ENCODE measurements at regions not wholly inside any gene's neighbourhood (a gene's known extent, or its start where the extent isn't known, plus 50 kb on each side); places are given as distances from the start of the nearest gene placed in this dataset.

DNA sequence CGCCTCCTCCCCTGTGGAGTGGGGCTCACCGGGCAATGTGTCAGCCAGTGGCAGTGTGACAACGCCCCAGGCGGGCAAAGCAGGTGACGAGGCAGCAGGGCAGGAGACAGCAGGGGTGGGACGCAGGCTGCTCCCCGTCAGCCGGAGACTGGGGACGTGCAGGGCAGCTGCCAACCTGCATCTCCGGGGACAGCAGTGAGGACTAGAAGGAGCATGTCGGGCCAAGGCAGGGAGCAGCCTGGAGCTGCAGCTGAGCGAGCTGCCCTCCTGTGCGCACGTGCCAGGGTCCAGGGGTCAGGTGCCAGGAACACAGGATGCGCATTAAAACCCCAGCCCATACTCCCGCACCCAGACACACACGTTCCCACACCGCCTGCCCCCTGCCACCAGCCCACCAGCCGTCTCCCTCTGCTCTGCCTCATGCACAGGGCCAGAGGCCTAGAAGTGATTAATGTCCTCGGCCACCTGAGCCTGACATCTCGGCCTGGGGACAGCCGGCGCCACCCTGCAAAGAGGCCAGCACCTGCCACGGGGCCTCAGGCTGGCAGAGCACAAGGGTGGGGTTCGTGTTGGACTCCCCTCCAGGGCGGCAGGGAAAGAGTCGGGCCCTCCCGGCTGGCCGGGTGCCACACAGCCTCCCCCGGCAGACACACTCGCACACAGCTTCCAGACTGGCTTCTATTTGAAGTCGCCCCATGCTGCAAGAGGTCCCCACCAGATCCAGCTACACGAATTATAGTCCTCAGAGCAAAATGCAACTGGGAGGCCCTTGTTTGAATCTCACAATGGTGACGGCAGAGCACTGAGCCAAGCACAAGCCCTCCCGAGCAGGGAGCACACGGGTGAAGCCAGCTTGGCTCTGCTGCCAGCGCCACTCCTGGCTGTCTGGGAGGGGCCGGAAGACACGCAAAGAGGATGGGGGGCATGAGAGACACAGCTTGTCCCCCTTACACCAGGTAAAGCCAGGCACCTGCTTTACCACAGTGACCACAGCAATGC is 90.4 kb downstream of the RBFOX3 start:
- peak; percentile 46 for DNase-seq

DNA sequence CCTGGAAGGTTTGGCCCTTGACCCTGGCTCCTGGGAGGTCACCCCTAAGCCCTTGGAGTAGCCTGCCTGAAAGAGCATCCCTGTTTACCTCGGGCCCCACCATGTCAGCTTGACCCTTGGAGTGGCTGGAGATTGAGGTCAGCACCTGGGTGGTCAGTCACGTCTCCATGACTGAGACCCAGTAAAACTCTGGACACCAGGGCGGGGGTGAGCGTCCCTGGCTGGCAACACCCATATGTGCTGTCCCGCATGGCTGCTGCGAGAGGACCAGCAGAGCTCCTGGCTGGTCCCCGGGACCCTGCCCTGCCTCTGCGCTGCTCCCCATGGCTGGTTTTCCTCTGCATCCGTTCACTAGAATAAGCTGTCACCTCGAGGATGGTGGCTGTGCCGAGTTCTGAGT is 91.2 kb downstream of the RBFOX3 start:
- DNase-seq, result no peak

DNA sequence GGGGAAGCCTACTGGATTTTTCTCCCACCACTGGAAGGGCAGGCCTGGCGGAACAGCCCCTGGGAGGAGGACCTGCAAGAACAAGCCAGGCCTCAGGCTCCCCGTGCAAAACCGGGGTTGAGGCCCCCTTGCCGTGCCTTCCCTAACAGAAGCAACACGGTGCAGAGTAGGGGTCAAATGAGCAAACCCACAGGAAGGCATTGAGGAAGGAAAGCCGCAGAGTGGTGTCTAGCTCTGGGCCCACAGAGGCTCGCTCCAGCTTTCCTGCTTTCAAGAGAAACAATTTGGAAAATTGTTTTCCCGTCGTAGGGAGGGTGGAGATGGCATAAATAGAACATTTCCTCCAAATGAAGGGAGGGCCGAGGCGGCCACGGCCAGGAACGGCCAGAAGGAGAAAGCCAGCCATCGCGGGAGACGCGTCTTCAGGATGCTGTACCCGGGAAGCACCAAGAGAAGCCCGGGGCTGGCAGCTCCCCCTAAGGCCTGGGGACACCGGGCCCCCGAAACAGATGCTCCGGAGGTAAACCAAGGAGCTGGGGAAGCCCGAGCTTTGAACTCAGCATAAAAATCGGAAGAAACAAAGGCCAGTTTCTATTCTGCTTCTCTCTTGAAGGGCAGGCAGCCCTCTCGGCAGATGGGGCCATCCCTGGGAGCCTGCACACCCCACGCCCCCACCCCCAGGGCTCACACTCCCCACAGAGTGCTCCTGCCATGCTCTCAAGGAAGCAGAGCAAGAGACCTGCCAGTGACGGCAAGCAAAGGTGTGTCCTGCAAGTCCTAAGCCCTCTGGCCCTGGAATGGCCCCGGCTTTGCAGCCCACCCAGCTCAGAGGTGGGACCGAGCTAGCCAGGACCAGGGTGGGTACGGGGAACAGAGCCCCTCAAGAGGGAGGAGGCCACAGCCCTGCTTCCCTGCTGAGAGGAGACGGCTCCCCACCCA is 92.0 kb downstream of the RBFOX3 start:
- DNase-seq, result no peak

DNA sequence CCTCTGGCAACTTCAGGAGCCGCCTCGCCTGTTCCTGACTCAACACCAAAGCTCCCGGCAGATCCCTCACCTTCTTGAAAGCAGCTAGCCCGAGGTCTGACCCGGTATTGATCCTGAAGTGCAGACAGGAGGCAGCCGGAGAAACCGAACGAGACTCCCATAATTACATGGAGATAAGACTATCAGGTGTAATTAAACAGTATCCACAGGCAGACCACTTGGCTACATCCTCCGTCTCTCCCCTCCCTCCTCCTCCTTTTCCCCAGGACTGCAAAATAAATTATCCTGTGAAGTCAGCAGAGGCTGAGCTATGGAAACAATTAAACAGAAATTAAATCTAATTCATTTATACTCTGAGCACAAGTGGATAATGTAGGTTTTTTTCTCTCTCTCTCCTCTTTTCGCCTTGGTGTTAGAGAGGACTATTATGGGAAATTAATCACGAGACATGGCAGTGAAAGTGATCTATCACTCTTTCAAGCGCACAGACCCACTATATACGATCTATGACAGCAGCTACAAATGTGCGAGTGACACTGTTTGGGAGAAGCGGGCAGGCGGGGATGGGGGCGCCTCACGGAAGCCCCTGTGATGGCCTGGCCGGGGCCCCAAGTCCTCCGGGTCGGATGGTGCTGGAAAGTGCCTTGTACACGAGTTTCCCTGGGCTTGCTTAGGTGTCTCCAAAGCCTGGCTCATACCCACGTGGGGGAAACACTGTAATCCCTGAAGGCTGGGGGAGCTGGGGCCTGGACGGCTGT is 92.8 kb downstream of the RBFOX3 start:
- DNase-seq, result peak; percentile 24

DNA sequence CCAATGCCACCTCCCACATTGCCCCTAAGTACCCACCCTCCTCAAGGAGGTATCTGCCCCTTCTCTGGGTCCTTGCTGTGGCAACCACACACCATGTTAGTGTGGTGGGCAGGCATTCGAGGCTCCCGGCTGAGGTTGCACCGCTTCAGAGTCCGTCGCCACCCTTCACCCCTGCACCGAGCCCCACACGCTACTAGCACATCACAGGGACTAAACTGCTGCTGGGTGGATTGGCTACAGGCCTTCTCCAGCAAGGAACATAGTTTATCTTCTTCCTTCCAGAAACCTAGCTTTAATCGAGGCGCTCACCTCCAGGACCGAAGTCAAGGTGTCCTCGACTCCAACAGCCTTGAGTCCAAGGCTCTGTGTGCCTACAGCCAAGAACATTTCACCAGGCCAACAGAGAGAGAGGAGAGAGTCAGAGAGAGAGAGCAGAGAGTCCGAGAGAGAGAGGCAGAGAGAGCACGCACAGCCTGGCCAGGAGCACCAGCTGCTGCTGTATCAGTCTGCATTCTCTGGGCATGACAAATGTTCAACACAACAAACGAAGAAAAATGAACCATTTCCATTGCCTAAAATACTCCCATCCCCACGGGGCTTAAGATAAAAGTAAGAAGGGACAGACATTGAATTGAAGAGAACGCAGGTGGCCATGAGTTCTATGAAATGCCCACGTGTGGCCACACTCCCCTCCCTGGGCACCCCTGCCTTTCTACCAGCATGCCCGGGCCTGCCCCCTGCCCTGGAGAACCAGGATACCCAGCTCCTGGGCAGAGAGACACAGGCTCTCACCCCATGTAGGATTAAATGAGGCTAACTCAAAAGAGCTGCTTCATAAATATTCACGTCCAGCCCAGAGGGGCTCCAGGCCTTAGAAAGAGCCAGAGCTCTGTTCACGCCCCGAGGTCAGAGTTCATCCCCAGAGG is 94.9 kb downstream of the RBFOX3 start:
- peak; percentile 24 for DNase-seq

DNA sequence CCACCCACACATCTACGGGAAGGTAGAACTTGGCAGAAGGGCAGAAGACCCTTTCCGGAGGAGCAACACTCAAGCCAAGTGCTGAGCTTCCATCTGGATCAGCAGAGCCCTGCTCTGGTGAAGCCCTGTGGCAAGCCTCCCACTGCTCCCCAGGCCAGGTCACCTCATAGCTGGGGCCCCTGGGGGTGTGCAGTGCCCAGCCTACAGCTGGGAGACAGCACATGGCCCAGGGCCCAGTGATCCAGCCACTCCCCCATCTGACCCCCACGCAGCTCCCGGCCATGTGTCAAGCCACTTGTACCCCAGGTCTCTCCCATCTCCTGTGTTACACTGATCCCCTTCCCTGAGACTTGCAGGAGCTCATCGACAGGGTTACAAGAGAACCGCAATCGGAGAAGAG is 95.7 kb downstream of the RBFOX3 start:
- DNase-seq, result no peak

DNA sequence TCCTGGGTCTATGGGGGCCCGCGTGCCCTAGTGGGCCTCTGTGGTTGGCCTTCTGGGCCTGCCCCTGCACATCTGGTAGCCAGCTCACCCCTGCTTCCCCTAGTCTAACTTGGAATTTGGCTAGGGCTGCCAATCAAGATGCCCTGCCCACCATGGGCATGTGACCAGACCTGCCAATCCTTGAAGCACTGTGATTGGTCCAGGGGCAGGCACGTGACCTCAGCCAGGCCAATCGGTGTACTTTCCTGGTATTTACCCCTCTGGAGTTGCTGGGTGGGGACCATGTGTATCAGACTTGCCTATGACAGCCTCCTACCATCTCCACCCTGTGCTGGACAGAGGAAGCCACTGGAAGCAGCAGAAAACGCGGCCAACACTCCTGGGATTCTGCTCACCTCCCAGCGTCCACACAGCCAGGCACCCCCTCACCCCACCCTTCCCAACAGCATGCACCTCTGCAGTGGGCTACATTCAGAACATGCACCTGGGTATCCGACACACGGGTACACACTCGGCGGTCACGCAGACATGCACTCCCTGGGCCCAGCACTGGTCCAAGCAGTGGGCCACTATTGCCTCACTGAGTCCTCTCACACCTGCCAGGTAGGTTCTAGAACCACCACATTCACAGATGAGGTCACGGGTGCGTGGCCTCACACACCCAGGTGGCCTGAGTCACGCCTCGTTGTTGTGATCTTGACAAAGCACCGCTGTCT is 96.9 kb downstream of the RBFOX3 start:
- DNase-seq, result no peak

DNA sequence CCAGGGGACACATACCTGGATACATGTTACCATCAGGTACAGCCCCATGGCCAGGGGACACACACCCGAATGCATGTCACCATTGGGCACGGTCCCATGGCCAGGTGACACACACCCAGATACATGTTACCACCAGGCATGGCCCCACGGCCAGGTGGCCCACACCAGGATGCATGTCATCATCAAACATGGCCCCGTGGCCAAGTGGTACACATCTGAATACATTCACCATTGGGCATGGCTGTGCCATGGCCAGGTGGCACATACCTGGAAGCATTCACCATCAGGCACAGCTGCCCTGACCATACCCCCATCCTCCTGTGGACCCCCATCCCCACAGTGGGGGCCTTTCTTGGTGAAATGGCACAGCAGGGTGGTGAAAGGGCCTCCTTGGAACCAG is 97.6 kb downstream of the RBFOX3 start:
- no peak for DNase-seq

DNA sequence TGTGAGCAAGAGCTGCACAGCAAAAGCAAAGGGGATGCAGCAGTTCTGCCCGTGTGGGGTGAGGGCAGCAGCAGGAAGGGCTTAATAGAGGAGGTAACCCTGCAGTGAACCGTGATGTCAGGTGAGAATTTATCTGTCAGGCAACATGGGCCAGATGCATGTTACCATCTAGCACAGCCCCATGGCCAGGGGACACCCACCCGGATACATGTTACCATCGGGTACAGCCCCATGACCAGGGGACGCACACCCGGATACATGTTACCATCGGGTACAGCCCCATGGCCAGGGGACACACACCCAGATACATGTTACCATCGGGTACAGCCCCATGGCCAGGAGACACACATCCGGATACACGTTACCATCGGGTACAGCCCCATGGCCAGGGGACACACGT is 99.4 kb downstream of the RBFOX3 start:
- DNase-seq, result no peak

DNA sequence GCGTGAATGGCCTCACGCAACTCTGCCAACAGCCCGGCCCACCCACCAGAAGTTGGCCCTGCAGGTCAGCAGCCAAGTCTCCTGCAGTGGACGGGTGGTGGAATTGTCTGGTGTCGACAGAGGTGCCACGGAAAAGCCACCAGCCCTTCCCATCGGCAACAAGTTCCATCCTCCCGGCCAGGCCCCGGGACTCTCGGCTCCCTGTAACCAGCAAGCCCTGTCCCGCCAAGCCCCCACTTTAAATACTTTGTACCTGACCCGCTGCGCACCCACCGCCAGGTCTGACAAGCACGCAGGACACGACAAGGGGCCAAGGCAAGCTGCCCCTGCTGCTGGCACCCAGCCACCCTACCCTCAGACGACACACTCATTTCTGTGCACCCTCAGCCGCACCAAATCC is 100.8 kb downstream of the RBFOX3 start:
- no peak for DNase-seq

DNA sequence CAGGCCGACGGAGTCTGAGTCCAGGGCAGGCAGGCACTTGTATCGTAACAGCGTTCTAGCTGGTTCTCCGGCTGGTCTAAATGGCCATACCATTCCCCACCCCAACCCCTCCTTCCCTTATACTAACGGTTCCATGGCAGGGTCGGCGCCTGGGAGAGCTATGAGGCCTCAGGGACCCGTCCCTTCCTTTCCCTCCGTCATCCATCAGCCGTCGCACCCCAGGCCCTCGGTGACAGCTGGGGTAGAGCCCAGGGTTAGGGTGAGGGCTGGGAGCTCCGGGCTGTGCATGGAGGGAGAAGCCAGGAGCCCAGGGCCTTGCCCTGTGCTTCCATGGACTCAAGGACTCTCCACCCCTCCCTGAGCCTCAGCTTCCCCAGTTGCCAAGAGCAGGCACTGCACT is 101.4 kb downstream of the RBFOX3 start:
- no peak for DNase-seq

DNA sequence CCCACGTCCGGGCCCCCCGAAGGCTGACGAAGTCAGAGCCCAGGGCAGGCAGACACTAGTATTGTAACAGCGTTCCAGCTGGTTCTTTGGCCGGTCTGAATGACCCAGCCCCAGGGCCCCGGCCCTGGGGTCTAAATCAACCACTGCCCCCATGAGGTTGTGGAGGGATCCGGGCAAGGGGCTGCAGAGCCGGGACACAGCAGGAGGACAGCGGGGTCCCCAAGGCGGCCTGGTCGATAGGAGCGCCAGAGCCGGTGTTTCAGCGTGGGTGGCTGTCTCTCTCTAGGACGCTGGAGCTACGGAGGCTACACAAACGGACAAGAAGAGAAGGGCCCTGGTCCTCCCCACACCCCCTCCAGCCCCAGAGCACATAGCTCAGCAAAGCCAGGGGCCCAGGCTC is 101.8 kb downstream of the RBFOX3 start:
- no peak for DNase-seq

DNA sequence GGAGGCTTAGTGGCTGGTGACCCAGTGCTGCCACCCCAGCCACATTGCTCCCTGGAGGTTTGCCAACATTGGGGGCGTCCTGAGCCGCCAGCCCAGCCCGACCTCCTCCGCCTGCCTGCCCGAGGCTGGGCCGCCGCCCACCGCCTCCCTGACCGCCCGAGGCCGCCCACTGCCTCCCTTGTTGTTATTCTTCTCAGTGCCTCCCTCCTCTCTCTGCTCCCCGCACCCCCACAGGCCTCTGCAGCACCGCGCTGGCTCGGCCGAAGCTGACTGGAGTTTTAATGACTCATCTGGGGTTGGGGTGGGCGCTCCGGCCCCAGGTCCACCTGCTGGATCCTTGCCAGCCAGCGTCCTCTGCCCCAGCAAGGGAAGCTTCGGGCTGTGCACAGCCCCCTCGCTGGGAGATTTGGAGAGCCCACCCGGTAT is 102.5 kb downstream of the RBFOX3 start:
- DNase-seq, result no peak

DNA sequence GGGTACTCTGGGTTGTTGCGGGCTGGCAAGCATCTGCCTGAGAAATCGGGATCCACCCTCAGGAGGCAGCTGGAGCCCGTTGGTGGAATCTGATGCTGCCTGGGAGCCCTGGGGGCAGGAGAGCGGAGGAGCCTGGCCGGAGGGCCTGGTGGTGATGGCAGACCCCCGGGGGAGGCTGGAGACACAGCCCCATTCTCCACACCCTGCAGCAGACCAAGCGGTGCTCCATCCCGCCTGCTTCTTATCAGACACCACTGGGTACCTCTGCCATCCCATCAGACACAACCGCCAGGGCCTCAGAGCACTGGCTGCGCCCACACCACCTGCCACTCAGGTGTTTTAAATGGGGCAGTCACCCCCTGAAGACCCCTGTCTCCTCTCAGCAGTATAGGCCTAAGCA is 103.9 kb downstream of the RBFOX3 start:
- no peak for DNase-seq

DNA sequence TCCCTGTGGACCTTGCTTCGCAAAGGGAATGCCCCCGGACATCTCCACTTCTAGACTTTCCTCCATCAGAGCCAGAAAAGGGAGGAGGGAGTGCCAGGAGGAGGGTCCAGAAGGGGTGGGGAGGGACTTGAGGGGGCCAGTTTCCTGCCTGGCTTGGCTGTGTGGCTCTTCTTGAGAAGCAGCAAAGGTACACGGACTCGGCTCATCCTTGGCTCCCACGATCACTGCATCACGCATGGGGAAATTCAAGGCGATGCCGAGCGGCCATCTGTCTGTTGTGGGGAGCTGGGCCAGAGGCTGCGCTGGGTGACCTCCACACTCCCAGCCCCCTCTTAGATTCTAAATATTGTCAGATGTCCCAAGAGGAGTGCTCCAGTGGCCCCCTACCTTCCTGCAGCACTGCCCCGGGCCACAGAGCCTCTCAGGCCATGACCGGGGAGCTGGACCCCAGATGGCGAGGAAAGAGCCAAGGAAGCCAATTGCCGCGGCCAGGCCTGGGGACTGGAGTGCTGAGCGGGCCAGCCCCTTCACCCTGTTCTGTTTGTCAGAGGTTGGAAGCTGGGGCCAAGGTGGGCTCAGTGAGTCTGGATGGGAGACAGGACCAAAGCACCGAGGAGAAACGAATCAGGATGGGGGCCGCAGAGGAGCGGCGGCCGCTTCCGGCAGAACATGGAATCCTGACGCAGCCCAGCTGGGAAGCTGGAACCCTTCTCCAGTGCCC is 104.5 kb downstream of the RBFOX3 start:
- DNase-seq, result no peak

DNA sequence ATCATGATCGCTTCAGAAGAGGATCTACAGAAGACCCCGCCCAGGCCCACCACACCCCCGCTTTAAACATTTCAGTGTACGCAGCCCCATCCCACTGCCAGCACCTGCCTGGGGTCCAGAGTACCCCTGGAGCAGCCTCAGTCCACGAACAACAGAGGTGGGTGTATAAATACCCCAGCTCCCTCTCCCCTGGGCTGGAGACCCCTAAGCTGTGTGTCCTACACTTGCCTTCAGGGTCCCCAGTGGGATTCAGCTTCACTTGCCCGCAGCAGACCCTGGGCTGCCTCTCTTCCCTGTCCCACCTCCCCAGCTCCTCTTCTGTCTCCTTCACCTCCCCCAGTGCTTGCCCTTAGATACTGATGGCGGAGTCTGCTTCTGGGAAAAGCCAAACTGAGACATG is 105.7 kb downstream of the RBFOX3 start:
- no peak for DNase-seq

DNA sequence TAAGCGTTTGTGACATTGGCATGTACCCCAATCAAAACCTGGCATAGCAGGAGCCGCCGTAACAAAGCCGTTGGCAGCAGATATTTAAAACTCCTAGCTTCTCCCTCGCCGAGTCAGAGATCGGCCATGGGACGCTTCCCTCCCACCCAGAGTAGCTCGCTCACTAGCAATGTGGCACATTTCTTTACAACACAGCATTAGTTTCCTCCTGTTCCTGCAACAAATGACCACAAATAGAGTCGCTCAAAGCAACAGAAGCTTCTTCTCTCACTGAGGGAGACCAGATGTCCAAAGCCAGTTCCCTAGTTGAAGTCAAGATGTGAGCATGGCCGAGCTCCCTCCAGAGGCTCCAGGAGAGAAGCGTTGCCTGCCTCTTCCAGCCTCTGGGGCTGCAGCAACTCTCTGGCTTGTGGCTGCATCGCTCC is 106.7 kb downstream of the RBFOX3 start:
- peak; percentile 69 for DNase-seq

DNA sequence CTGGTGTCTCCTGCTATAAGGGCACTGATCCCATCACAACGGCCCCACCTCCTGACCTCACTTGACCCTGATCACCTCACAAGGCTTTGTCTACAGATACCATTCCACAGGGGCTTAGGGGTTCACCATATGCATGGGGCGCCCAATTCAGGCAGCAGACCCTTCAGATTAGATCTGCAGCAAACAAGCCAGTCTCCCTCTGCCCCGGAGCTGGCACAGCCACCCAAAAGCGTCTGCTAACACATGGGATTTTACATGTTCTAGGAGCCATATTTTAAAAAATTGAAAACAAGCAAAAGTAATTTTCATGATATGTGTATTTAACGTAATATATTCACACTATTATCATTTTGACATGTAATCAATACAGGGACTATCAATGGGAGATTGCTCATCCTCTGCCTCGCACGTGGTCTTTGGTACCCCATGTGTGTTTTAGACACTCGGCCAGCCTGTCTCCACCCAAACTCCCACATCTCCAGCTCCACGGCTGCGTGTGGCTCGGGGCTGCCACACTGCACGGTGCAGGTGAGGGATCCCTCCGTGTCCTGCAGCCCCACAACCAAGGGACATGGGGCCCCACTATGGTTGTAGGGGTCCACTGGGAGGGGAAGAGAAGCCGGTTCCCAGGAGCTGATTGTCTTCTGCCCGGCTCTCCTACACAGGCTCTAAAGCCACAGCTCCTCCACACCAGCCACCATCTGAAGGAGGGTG is 107.6 kb downstream of the RBFOX3 start:
- no peak for DNase-seq

DNA sequence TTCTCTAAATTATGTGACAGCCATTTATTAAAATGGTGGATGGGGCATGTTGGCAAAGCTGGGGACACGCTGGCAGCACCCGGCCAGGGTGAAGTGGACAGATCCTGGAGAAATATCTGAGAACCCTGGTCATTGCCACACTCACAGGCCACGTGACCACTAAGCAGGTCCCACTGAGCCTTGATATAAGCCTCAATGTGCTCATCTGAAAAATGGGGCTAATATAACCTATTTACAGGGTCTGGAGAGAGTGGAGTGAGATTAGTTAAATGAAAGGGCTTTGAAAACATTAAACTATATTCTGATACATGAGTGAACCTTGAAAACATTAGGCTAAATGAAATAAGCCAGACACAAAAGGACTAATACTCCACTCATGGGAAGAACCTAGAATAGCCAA is 108.9 kb downstream of the RBFOX3 start:
- DNase-seq, result no peak
